ENCODE measurements at regions not wholly inside any gene's neighbourhood (a gene's known extent, or its start where the extent isn't known, plus 50 kb on each side); places are given as distances from the start of the nearest gene placed in this dataset.
A peak's percentile ranks its signal among the peaks of the same experiment; 100 is the strongest.

DNA sequence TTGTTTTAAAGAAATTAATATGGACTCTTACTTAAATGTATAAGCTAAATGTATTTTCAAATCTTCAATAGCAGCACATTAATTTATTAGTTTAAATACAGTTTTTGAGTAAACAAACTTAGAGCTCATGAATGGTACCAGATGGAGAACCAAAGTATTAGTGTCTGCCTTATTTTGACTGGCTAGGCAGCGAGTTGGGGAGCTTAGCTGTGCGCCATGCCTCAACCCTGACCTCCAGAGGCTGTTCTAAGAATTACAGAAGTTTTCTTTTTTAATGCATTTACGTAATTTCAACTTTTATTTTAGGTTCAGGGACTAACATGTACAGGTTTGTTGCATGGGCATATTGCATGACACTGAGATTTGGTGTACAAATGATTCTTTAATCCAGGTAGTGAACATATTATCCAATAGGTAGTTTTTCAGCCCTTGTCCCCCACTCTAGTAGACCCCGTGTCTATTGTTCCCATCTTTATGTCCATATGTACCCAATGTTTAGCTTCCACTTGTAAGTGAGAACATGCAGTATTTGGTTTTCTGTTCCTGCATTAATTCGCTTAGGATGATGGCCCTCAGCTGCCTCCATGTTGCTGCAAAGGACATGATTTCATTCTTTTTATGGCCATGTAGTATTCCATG is 166.8 kb downstream of the IQUB start:
- TF ChIP-seq, protein P1, sequence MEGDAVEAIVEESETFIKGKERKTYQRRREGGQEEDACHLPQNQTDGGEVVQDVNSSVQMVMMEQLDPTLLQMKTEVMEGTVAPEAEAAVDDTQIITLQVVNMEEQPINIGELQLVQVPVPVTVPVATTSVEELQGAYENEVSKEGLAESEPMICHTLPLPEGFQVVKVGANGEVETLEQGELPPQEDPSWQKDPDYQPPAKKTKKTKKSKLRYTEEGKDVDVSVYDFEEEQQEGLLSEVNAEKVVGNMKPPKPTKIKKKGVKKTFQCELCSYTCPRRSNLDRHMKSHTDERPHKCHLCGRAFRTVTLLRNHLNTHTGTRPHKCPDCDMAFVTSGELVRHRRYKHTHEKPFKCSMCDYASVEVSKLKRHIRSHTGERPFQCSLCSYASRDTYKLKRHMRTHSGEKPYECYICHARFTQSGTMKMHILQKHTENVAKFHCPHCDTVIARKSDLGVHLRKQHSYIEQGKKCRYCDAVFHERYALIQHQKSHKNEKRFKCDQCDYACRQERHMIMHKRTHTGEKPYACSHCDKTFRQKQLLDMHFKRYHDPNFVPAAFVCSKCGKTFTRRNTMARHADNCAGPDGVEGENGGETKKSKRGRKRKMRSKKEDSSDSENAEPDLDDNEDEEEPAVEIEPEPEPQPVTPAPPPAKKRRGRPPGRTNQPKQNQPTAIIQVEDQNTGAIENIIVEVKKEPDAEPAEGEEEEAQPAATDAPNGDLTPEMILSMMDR (IDR thresholded peaks at IDR 0.05; ENCODE audit: borderline replicate concordance, control extremely low read depth, extremely low read depth, insufficient read depth, missing control alignments), result peak; percentile 58
- DNase-seq (ENCODE audit: low spot score), result peak; percentile 58
- in situ Hi-C loops (cut with MboI; ENCODE audit: low sequenced_read_pairs, unreplicated experiment), result no loop called here

DNA sequence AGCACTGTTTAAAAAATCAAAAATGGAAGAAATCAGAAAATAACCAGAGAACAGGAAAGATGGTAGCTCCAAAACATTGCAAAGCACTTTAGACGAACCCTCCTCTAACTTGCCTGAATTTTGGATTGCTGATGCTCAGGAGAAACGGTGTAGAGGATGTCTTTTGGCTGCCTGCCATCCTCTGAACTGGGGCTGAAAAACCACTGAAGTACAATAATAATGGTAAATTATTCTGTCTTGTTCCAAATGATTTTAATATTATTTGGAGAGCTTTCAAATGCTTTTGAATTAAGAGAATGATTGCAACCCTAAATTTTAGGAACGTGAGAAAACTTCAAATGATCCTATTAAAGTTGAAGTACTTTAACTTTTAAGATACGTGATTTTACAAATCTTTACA is 167.3 kb upstream of the SLC13A1 start:
- TF ChIP-seq, protein P1 (IDR thresholded peaks at IDR 0.05; ENCODE audit: borderline replicate concordance, control extremely low read depth, extremely low read depth, insufficient read depth, missing control alignments), result no peak
- in situ Hi-C loops (cut with MboI; ENCODE audit: low sequenced_read_pairs, unreplicated experiment), result no loop called here
- no peak for DNase-seq (ENCODE audit: low spot score)

DNA sequence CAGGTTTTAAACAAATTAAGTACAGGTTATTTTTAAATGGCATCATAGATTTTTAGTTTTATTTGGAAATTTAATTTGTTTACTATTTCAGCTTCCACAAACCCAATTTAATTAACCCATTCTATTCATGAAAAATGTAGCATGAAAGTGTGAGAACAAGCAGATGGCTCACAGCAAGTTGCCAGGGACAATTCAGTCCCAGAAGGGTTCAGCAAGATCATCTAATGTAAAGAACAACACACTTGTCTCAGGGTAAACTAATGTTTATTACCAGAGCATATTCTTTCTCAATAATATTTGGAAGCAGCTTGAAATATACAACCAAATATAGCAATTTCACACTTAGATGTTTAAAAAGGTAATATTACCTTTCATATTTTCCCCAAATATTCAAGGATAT is 166.9 kb upstream of the SLC13A1 start:
- in situ Hi-C loops (cut with MboI; ENCODE audit: low sequenced_read_pairs, unreplicated experiment), result no loop called here
- DNase-seq (ENCODE audit: low spot score), result no peak
- TF ChIP-seq, protein P1 (IDR thresholded peaks at IDR 0.05; ENCODE audit: borderline replicate concordance, control extremely low read depth, extremely low read depth, insufficient read depth, missing control alignments), result no peak

GRCh38 chr7:123360631-123361030 is 160.9 kb upstream of the SLC13A1 start:
- DNase-seq (ENCODE audit: low spot score), result no peak
- in situ Hi-C loops (cut with MboI; ENCODE audit: low sequenced_read_pairs, unreplicated experiment), result no loop called here
- TF ChIP-seq, protein P1 (IDR thresholded peaks at IDR 0.05; ENCODE audit: borderline replicate concordance, control extremely low read depth, extremely low read depth, insufficient read depth, missing control alignments), result no peak

GRCh38 chr7:123355576-123356190 is 155.9 kb upstream of the SLC13A1 start:
- TF ChIP-seq, protein P1 (IDR thresholded peaks at IDR 0.05; ENCODE audit: borderline replicate concordance, control extremely low read depth, extremely low read depth, insufficient read depth, missing control alignments), result no peak
- DNase-seq (ENCODE audit: low spot score), result no peak
- in situ Hi-C loops (cut with MboI; ENCODE audit: low sequenced_read_pairs, unreplicated experiment), result no loop called here

GRCh38 chr7:123352973-123353372 is 153.2 kb upstream of the SLC13A1 start:
- in situ Hi-C loops (cut with MboI; ENCODE audit: low sequenced_read_pairs, unreplicated experiment), result no loop called here
- no peak for DNase-seq (ENCODE audit: low spot score)
- TF ChIP-seq, protein P1 (IDR thresholded peaks at IDR 0.05; ENCODE audit: borderline replicate concordance, control extremely low read depth, extremely low read depth, insufficient read depth, missing control alignments), result no peak
